ENCODE measurements at regions not wholly inside any gene's neighbourhood (a gene's known extent, or its start where the extent isn't known, plus 50 kb on each side); places are given as distances from the start of the nearest gene placed in this dataset.
A peak's percentile ranks its signal among the peaks of the same experiment; 100 is the strongest.

- Histone ChIP-seq H3K4me1 (ENCODE audit: control insufficient read depth, insufficient read depth, low read length) (peaks cover 6% of the 10 kb centered on the region; the same call in 1 of the 2 replicates), H3K4me3 (ENCODE audit: low read depth, low read length) (no peak overlapping the region), H3K27ac (ENCODE audit: low read depth, low read length) (no peak overlapping the region), H3K36me3 (ENCODE audit: control insufficient read depth, insufficient read depth, low read length) (peaks cover 23% of the 10 kb centered on the region; the same call in 1 of the 2 replicates), H3K27me3 (ENCODE audit: control insufficient read depth, insufficient read depth, low read length) (no peaks in the 10 kb centered on the region), H3K9me3 (ENCODE audit: control insufficient read depth, insufficient read depth, low read depth, low read length) (peaks cover 61% of the 10 kb centered on the region), H3K9ac (ENCODE audit: low read length) (no peak overlapping the region)
These were observed 175.5 kb downstream of the SNX19 start for GRCh38 chr11:130740819-130741218.

- Histone ChIP-seq H3K27me3 (ENCODE audit: control insufficient read depth, insufficient read depth, low read length) (no peaks in the 10 kb centered on the region), H3K4me1 (ENCODE audit: control insufficient read depth, insufficient read depth, low read length) (no peaks in the 10 kb centered on the region), H3K4me3 (ENCODE audit: low read depth, low read length) (no peak overlapping the region), H3K9ac (ENCODE audit: low read length) (no peak overlapping the region), H3K36me3 (ENCODE audit: control insufficient read depth, insufficient read depth, low read length) (peaks cover 28% of the 10 kb centered on the region; the same call in 1 of the 2 replicates), H3K27ac (ENCODE audit: low read depth, low read length) (no peak overlapping the region), H3K9me3 (ENCODE audit: control insufficient read depth, insufficient read depth, low read depth, low read length) (peaks cover 66% of the 10 kb centered on the region)
These were observed 171.5 kb downstream of the SNX19 start for GRCh38 chr11:130744794-130745193.

- Histone ChIP-seq H3K36me3 (ENCODE audit: control insufficient read depth, insufficient read depth, low read length) (peaks cover 21% of the 10 kb centered on the region; the same call in 1 of the 2 replicates), H3K4me1 (ENCODE audit: control insufficient read depth, insufficient read depth, low read length) (no peaks in the 10 kb centered on the region), H3K4me3 (ENCODE audit: low read depth, low read length) (no peak overlapping the region), H3K9me3 (ENCODE audit: control insufficient read depth, insufficient read depth, low read depth, low read length) (peaks cover 48% of the 10 kb centered on the region), H3K27ac (ENCODE audit: low read depth, low read length) (no peak overlapping the region), H3K9ac (ENCODE audit: low read length) (no peak overlapping the region), H3K27me3 (ENCODE audit: control insufficient read depth, insufficient read depth, low read length) (no peaks in the 10 kb centered on the region)
These were observed 167.1 kb downstream of the SNX19 start for GRCh38 chr11:130749216-130749615.

- peak overlapping the region; percentile 2; the same call in 1 of the 2 replicates for H3K4me3 ChIP-seq (ENCODE audit: low read depth, low read length)
- H3K4me1 ChIP-seq (ENCODE audit: control insufficient read depth, insufficient read depth, low read length), result peaks cover 43% of the 10 kb centered on the region
- no peaks in the 10 kb centered on the region for H3K9me3 ChIP-seq (ENCODE audit: control insufficient read depth, insufficient read depth, low read depth, low read length)
- H3K27ac ChIP-seq (ENCODE audit: low read depth, low read length), result peak overlapping the region; percentile 81; the same call in 1 of the 2 replicates
- H3K36me3 ChIP-seq (ENCODE audit: control insufficient read depth, insufficient read depth, low read length), result no peaks in the 10 kb centered on the region
- H3K9ac ChIP-seq (ENCODE audit: low read length), result peak overlapping the region; percentile 78
- no peaks in the 10 kb centered on the region for H3K27me3 ChIP-seq (ENCODE audit: control insufficient read depth, insufficient read depth, low read length)
These were observed 155.7 kb downstream of the SNX19 start for GRCh38 chr11:130760515-130761125.

- H3K27ac ChIP-seq (ENCODE audit: low read depth, low read length), result peak overlapping the region; percentile 42; the same call in 1 of the 2 replicates
- no peaks in the 10 kb centered on the region for H3K9me3 ChIP-seq (ENCODE audit: control insufficient read depth, insufficient read depth, low read depth, low read length)
- peak overlapping the region; percentile 2; the same call in 1 of the 2 replicates for H3K4me3 ChIP-seq (ENCODE audit: low read depth, low read length)
- H3K4me1 ChIP-seq (ENCODE audit: control insufficient read depth, insufficient read depth, low read length), result peaks cover 50% of the 10 kb centered on the region
- H3K27me3 ChIP-seq (ENCODE audit: control insufficient read depth, insufficient read depth, low read length), result no peaks in the 10 kb centered on the region
- H3K36me3 ChIP-seq (ENCODE audit: control insufficient read depth, insufficient read depth, low read length), result no peaks in the 10 kb centered on the region
- peak overlapping the region; percentile 78 for H3K9ac ChIP-seq (ENCODE audit: low read length)
These were observed 154.6 kb downstream of the SNX19 start for GRCh38 chr11:130761560-130762220.

GRCh38 chr11:130762638-130763037 is 153.6 kb downstream of the SNX19 start:
- Histone ChIP-seq H3K9ac (ENCODE audit: low read length) (no peak overlapping the region), H3K27ac (ENCODE audit: low read depth, low read length) (no peak overlapping the region), H3K27me3 (ENCODE audit: control insufficient read depth, insufficient read depth, low read length) (no peaks in the 10 kb centered on the region), H3K36me3 (ENCODE audit: control insufficient read depth, insufficient read depth, low read length) (no peaks in the 10 kb centered on the region), H3K4me1 (ENCODE audit: control insufficient read depth, insufficient read depth, low read length) (peaks cover 53% of the 10 kb centered on the region), H3K4me3 (ENCODE audit: low read depth, low read length) (no peak overlapping the region), H3K9me3 (ENCODE audit: control insufficient read depth, insufficient read depth, low read depth, low read length) (no peaks in the 10 kb centered on the region; the same call in 1 of the 2 replicates)

- peaks cover 53% of the 10 kb centered on the region for H3K4me1 ChIP-seq (ENCODE audit: control insufficient read depth, insufficient read depth, low read length)
- no peaks in the 10 kb centered on the region for H3K27me3 ChIP-seq (ENCODE audit: control insufficient read depth, insufficient read depth, low read length)
- H3K4me3 ChIP-seq (ENCODE audit: low read depth, low read length), result no peak overlapping the region
- no peaks in the 10 kb centered on the region; the same call in 1 of the 2 replicates for H3K9me3 ChIP-seq (ENCODE audit: control insufficient read depth, insufficient read depth, low read depth, low read length)
- no peak overlapping the region for H3K27ac ChIP-seq (ENCODE audit: low read depth, low read length)
- H3K9ac ChIP-seq (ENCODE audit: low read length), result no peak overlapping the region
- no peaks in the 10 kb centered on the region for H3K36me3 ChIP-seq (ENCODE audit: control insufficient read depth, insufficient read depth, low read length)
These were observed 152.9 kb downstream of the SNX19 start for GRCh38 chr11:130763087-130763980.

- Histone ChIP-seq H3K9ac (ENCODE audit: low read length) (no peak overlapping the region), H3K36me3 (ENCODE audit: control insufficient read depth, insufficient read depth, low read length) (no peaks in the 10 kb centered on the region), H3K27me3 (ENCODE audit: control insufficient read depth, insufficient read depth, low read length) (no peaks in the 10 kb centered on the region), H3K27ac (ENCODE audit: low read depth, low read length) (no peak overlapping the region), H3K4me3 (ENCODE audit: low read depth, low read length) (no peak overlapping the region), H3K9me3 (ENCODE audit: control insufficient read depth, insufficient read depth, low read depth, low read length) (peaks cover 7% of the 10 kb centered on the region; the same call in 1 of the 2 replicates), H3K4me1 (ENCODE audit: control insufficient read depth, insufficient read depth, low read length) (peaks cover 43% of the 10 kb centered on the region)
These were observed 150.9 kb downstream of the SNX19 start for GRCh38 chr11:130765406-130765805.

- Histone ChIP-seq H3K9ac (ENCODE audit: low read length) (no peak overlapping the region), H3K27me3 (ENCODE audit: control insufficient read depth, insufficient read depth, low read length) (no peaks in the 10 kb centered on the region), H3K4me1 (ENCODE audit: control insufficient read depth, insufficient read depth, low read length) (peaks cover 43% of the 10 kb centered on the region), H3K9me3 (ENCODE audit: control insufficient read depth, insufficient read depth, low read depth, low read length) (peaks cover 7% of the 10 kb centered on the region; the same call in 1 of the 2 replicates), H3K4me3 (ENCODE audit: low read depth, low read length) (no peak overlapping the region), H3K27ac (ENCODE audit: low read depth, low read length) (no peak overlapping the region; the same call in 1 of the 2 replicates), H3K36me3 (ENCODE audit: control insufficient read depth, insufficient read depth, low read length) (no peaks in the 10 kb centered on the region)
These were observed 150.2 kb downstream of the SNX19 start for GRCh38 chr11:130765951-130766649.

All from HUES6 (cell line).